ENCODE measurements at regions not wholly inside any gene's neighbourhood (a gene's known extent, or its start where the extent isn't known, plus 50 kb on each side); places are given as distances from the start of the nearest gene placed in this dataset.

- no peak overlapping the region for H3K9ac ChIP-seq (ENCODE audit: low read depth in 1 of 2, low read length in 2 of 2)
- no peaks in the 10 kb centered on the region for H3K9me3 ChIP-seq (ENCODE audit: control insufficient read depth in 1 of 2, low read length in 2 of 2)
- no peaks in the 10 kb centered on the region for H3K36me3 ChIP-seq (ENCODE audit: control insufficient read depth in 1 of 2, insufficient read depth in 2 of 2, low read length in 2 of 2)
- no peak overlapping the region for H3K27ac ChIP-seq (ENCODE audit: low read depth, low read length)
- H3K4me1 ChIP-seq (ENCODE audit: control insufficient read depth in 1 of 2, insufficient read depth in 2 of 2, low read length in 2 of 2), result no peaks in the 10 kb centered on the region
- H3K27me3 ChIP-seq (ENCODE audit: control insufficient read depth in 1 of 2, insufficient read depth in 2 of 2, low read length in 2 of 2), result peaks cover 6 to 8% of the 10 kb centered on the region in 2 donors
- no peak overlapping the region for H3K4me3 ChIP-seq (ENCODE audit: low read depth in 1 of 2, low read length in 2 of 2)
These were observed 217.6 kb upstream of the IL12A start for GRCh38 chr3:159770998-159771397.

DNA sequence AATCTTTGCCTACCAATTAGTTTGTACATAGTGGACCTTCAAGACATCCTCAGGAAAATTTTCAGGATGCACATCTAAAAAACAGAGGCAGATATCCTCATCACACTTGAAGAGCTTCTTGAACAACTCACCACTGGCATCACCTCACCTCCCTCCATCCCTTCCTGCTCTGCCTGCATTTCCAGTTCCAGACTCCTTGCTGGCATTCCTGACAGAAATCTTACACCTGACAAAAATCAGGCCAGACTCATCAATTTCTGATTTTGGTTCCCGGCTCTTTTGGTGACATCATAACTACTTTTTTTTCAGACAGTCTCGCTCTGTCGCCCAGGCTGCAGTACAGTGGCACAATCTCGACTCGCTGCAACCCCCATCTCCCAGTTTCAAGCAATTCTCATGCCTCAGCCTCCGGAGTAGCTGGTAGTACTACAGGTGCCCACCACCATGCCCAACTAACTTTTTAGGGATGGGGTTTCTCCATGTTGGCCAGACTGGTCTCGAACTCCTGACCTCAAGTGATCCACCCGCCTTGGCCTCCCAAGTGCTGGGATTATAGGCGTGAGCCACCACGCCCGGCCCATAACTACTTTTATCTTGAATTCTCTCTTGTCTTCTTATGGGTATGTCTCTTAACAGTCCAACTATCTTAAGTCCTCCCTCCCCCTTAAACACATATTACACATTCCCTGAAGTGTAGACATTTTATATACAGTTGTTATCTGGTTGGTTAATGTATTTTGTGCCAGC is 216.6 kb upstream of the IL12A start:
- Histone ChIP-seq H3K27ac (ENCODE audit: low read depth, low read length) (no peak overlapping the region), H3K27me3 (ENCODE audit: control insufficient read depth in 1 of 2, insufficient read depth in 2 of 2, low read length in 2 of 2) (peaks cover 0 to 5% of the 10 kb centered on the region in 2 donors), H3K36me3 (ENCODE audit: control insufficient read depth in 1 of 2, insufficient read depth in 2 of 2, low read length in 2 of 2) (no peaks in the 10 kb centered on the region), H3K4me3 (ENCODE audit: low read depth in 1 of 2, low read length in 2 of 2) (no peak overlapping the region), H3K9ac (ENCODE audit: low read depth in 1 of 2, low read length in 2 of 2) (no peak overlapping the region), H3K4me1 (ENCODE audit: control insufficient read depth in 1 of 2, insufficient read depth in 2 of 2, low read length in 2 of 2) (no peaks in the 10 kb centered on the region), H3K9me3 (ENCODE audit: control insufficient read depth in 1 of 2, low read length in 2 of 2) (no peaks in the 10 kb centered on the region)

GRCh38 chr3:159773706-159774105 is 214.9 kb upstream of the IL12A start:
- Histone ChIP-seq H3K27me3 (ENCODE audit: control insufficient read depth in 1 of 2, insufficient read depth in 2 of 2, low read length in 2 of 2) (no peaks in the 10 kb centered on the region), H3K36me3 (ENCODE audit: control insufficient read depth in 1 of 2, insufficient read depth in 2 of 2, low read length in 2 of 2) (no peaks in the 10 kb centered on the region), H3K27ac (ENCODE audit: low read depth, low read length) (no peak overlapping the region), H3K4me1 (ENCODE audit: control insufficient read depth in 1 of 2, insufficient read depth in 2 of 2, low read length in 2 of 2) (no peaks in the 10 kb centered on the region), H3K9ac (ENCODE audit: low read depth in 1 of 2, low read length in 2 of 2) (no peak overlapping the region), H3K4me3 (ENCODE audit: low read depth in 1 of 2, low read length in 2 of 2) (no peak overlapping the region), H3K9me3 (ENCODE audit: control insufficient read depth in 1 of 2, low read length in 2 of 2) (no peaks in the 10 kb centered on the region)

GRCh38 chr3:159775372-159775961 is 213.2 kb upstream of the IL12A start:
- no peaks in the 10 kb centered on the region for H3K9me3 ChIP-seq (ENCODE audit: control insufficient read depth in 1 of 2, low read length in 2 of 2)
- H3K4me3 ChIP-seq (ENCODE audit: low read depth in 1 of 2, low read length in 2 of 2), result no peak overlapping the region
- H3K27ac ChIP-seq (ENCODE audit: low read depth, low read length), result no peak overlapping the region
- H3K27me3 ChIP-seq (ENCODE audit: control insufficient read depth in 1 of 2, insufficient read depth in 2 of 2, low read length in 2 of 2), result no peaks in the 10 kb centered on the region
- no peaks in the 10 kb centered on the region for H3K4me1 ChIP-seq (ENCODE audit: control insufficient read depth in 1 of 2, insufficient read depth in 2 of 2, low read length in 2 of 2)
- H3K9ac ChIP-seq (ENCODE audit: low read depth in 1 of 2, low read length in 2 of 2), result no peak overlapping the region
- no peaks in the 10 kb centered on the region for H3K36me3 ChIP-seq (ENCODE audit: control insufficient read depth in 1 of 2, insufficient read depth in 2 of 2, low read length in 2 of 2)

GRCh38 chr3:159776779-159777178 is 211.9 kb upstream of the IL12A start:
- no peaks in the 10 kb centered on the region for H3K9me3 ChIP-seq (ENCODE audit: control insufficient read depth in 1 of 2, low read length in 2 of 2)
- no peaks in the 10 kb centered on the region for H3K4me1 ChIP-seq (ENCODE audit: control insufficient read depth in 1 of 2, insufficient read depth in 2 of 2, low read length in 2 of 2)
- H3K27me3 ChIP-seq (ENCODE audit: control insufficient read depth in 1 of 2, insufficient read depth in 2 of 2, low read length in 2 of 2), result no peaks in the 10 kb centered on the region
- H3K9ac ChIP-seq (ENCODE audit: low read depth in 1 of 2, low read length in 2 of 2), result no peak overlapping the region
- H3K4me3 ChIP-seq (ENCODE audit: low read depth in 1 of 2, low read length in 2 of 2), result no peak overlapping the region
- no peak overlapping the region for H3K27ac ChIP-seq (ENCODE audit: low read depth, low read length)
- no peaks in the 10 kb centered on the region for H3K36me3 ChIP-seq (ENCODE audit: control insufficient read depth in 1 of 2, insufficient read depth in 2 of 2, low read length in 2 of 2)

DNA sequence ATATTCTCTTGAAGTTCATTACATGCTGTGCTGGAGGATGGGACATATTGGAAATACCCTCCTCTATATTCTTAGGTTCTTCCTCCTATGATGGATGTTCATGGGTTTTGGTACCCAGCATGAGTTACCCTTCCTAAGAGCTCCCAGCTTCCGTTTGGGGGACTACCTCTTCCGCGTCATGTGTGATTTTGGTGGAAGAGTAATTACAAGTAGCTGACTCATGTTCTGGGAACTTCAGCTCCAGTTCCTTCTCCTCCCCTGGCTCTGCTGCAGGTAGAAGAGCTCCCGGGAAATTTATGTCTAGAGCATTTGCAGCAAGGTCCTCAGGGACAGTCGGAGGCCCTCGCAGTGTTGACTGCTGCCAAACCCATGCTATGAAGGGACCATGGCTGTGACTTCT is 208.8 kb upstream of the IL12A start:
- H3K36me3 ChIP-seq (ENCODE audit: control insufficient read depth in 1 of 2, insufficient read depth in 2 of 2, low read length in 2 of 2), result no peaks in the 10 kb centered on the region
- no peak overlapping the region for H3K27ac ChIP-seq (ENCODE audit: low read depth, low read length)
- no peak overlapping the region for H3K4me3 ChIP-seq (ENCODE audit: low read depth in 1 of 2, low read length in 2 of 2)
- H3K27me3 ChIP-seq (ENCODE audit: control insufficient read depth in 1 of 2, insufficient read depth in 2 of 2, low read length in 2 of 2), result peaks cover 0 to 4% of the 10 kb centered on the region in 2 donors
- no peaks in the 10 kb centered on the region for H3K4me1 ChIP-seq (ENCODE audit: control insufficient read depth in 1 of 2, insufficient read depth in 2 of 2, low read length in 2 of 2)
- no peaks in the 10 kb centered on the region for H3K9me3 ChIP-seq (ENCODE audit: control insufficient read depth in 1 of 2, low read length in 2 of 2)
- no peak overlapping the region for H3K9ac ChIP-seq (ENCODE audit: low read depth in 1 of 2, low read length in 2 of 2)

DNA sequence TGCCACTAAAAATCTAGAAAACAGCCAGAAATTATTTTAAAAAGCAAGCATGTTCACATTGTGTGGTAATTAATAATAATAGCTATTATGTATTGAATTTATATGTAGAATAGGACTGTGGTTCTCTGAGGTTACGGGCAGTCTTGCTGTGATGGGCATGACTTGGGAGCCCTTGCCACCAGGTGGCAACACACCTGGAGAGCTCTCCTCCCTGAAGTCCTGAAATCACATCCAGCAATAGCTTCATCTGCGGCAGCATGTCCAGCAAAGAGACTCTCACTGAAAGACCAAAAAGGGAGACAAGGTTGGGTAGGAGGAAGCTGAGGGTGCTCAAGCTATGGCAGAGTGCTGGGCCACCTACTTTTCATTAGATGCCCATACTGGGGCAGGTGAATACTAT is 206.8 kb upstream of the IL12A start:
- no peaks in the 10 kb centered on the region for H3K36me3 ChIP-seq (ENCODE audit: control insufficient read depth in 1 of 2, insufficient read depth in 2 of 2, low read length in 2 of 2)
- H3K9me3 ChIP-seq (ENCODE audit: control insufficient read depth in 1 of 2, low read length in 2 of 2), result no peaks in the 10 kb centered on the region
- H3K27ac ChIP-seq (ENCODE audit: low read depth, low read length), result no peak overlapping the region
- H3K4me1 ChIP-seq (ENCODE audit: control insufficient read depth in 1 of 2, insufficient read depth in 2 of 2, low read length in 2 of 2), result peaks cover 5 to 6% of the 10 kb centered on the region in 2 donors
- peaks cover 0 to 4% of the 10 kb centered on the region in 2 donors for H3K27me3 ChIP-seq (ENCODE audit: control insufficient read depth in 1 of 2, insufficient read depth in 2 of 2, low read length in 2 of 2)
- no peak overlapping the region for H3K9ac ChIP-seq (ENCODE audit: low read depth in 1 of 2, low read length in 2 of 2)
- no peak overlapping the region for H3K4me3 ChIP-seq (ENCODE audit: low read depth in 1 of 2, low read length in 2 of 2)

- Histone ChIP-seq H3K4me1 (ENCODE audit: control insufficient read depth in 1 of 2, insufficient read depth in 2 of 2, low read length in 2 of 2) (peaks cover 11 to 15% of the 10 kb centered on the region in 2 donors), H3K9me3 (ENCODE audit: control insufficient read depth in 1 of 2, low read length in 2 of 2) (no peaks in the 10 kb centered on the region), H3K27me3 (ENCODE audit: control insufficient read depth in 1 of 2, insufficient read depth in 2 of 2, low read length in 2 of 2) (peaks cover 0 to 4% of the 10 kb centered on the region in 2 donors), H3K4me3 (ENCODE audit: low read depth in 1 of 2, low read length in 2 of 2) (no peak overlapping the region), H3K27ac (ENCODE audit: low read depth, low read length) (no peak overlapping the region), H3K36me3 (ENCODE audit: control insufficient read depth in 1 of 2, insufficient read depth in 2 of 2, low read length in 2 of 2) (no peaks in the 10 kb centered on the region), H3K9ac (ENCODE audit: low read depth in 1 of 2, low read length in 2 of 2) (no peak overlapping the region)
These were observed 205.8 kb upstream of the IL12A start for GRCh38 chr3:159782724-159783421.

DNA sequence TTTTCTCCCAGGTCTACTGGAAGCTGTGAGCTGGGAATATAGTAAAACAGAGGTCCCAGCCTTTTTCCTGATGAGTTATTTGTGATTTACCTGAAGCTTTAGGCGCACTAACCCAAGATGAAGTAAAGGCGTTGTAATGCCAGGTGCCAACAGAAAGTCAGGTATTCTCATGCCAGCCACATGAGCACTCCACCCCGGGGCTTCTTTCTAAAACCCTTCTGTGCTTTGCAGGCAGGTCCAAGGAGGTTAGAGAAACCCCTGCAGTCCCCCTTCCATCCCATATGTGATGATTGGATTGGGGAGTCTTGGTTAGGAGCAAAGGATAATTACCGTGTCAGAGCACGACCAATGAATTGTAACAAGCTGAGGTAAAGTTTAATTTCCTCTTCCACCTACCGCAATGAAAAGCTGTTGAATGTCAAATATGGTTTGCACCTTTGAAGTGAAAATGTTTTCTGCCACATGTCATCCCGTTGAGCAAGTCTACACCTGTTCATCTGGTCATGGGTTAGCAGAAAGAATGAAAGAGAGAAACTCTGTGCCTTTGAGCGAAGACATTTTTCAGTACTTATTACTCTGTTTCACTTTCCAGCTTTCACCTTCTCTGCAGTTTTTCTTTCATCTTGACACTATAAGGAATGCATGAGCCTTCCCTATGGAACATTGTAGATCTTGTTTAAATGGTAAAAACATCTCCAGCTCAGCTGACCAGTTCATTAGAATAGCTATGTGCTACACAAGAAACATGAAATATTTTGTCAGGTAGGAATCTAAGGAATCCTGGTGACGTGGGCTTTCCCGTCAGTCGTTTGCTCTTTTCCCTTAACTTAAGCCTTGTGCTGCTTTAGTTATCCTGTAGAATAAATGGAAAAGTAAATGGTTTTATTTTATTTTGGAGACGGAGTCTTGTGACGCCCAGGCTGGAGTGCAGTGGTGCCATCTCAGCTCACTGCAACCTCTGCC is 204.6 kb upstream of the IL12A start:
- Histone ChIP-seq H3K27me3 (ENCODE audit: control insufficient read depth in 1 of 2, insufficient read depth in 2 of 2, low read length in 2 of 2) (peaks cover 0 to 4% of the 10 kb centered on the region in 2 donors), H3K9me3 (ENCODE audit: control insufficient read depth in 1 of 2, low read length in 2 of 2) (no peaks in the 10 kb centered on the region), H3K4me3 (ENCODE audit: low read depth in 1 of 2, low read length in 2 of 2) (no peak overlapping the region), H3K27ac (ENCODE audit: low read depth, low read length) (no peak overlapping the region), H3K36me3 (ENCODE audit: control insufficient read depth in 1 of 2, insufficient read depth in 2 of 2, low read length in 2 of 2) (no peaks in the 10 kb centered on the region), H3K4me1 (ENCODE audit: control insufficient read depth in 1 of 2, insufficient read depth in 2 of 2, low read length in 2 of 2) (peaks cover 19 to 21% of the 10 kb centered on the region in 2 donors), H3K9ac (ENCODE audit: low read depth in 1 of 2, low read length in 2 of 2) (no peak overlapping the region)
